ENCODE measurements at regions not wholly inside any gene's neighbourhood (a gene's known extent, or its start where the extent isn't known, plus 50 kb on each side); places are given as distances from the start of the nearest gene placed in this dataset.
"Not testable (repeated sequence)": the region's sequence is repeated elsewhere in the genome, so short reads cannot be mapped to it uniquely, and the experiment has no call there.

DNA sequence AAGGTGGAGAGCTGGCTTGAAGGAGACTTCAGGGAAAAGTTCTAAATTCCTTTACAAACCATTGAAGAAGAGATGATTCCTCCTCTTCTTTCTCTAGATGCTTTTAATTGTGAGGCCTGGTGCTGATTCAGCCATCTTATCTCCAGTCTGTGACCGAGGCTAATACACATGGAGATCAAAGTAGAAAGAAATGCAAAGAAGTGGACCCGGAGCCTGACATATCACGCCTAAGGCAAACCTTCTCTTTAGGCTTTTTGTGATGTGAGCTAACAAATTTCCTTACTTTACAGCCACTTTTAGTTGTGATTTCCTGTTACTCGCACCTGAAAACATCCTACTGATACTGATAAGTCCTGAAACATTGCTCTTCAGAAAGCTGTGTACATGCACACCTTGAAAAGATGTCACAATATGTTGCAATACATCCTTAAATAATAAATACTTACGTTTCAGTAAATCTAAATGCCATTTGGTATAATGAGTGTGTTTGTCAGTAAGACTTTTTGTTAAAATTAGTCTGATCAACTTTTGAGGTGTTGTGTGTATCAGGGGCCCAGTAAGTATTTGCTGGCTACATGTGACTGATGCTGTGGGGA lies 192.4 kb downstream of the BAMBI start:
- no peak for DNase-seq

DNA sequence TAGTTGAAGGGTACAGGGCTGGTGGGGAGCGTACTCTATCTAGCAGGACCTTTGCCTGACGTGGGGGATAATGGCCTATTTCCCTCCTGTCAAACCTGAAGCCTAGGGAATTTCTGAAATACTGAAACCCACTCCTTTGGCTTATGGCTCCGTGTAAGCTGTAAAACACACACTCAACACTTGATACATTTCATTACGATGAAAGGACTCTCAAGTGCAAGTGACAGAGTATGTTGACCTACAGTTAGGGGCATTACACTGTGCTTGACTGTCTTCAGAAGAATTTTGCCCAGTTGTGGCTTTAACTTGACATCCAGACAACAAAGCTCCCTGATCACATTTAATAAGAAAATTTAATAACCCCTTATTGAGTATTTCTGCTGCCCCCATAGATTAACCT lies 194.3 kb downstream of the BAMBI start:
- no peak for DNase-seq

DNA sequence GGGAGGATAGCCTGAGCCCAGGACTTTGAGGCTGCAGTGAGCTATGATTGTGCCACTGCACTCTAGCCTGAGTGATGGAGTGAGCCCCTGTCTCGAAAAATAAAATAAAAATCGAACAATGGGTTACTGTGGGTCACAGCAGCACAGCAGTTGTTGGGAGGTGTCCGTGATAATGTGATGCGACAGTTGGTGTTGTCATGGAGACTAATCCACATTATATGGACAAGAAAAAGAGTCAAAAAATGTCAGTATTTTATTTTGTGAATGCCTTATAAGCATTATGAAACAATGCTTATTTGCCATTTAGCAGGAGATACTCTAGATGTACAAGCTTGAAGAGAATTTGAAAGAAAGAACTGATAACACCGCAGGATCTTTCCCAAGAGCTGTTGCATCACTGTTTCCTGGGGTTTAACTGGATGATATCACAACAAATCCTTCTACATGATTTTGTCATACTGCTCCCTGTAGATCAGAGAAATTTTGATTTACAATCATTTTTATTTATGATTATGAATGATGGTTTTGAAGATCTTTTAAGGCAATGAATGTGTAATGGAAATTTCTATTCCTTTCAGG lies 195.4 kb downstream of the BAMBI start:
- DNase-seq, result no peak

DNA sequence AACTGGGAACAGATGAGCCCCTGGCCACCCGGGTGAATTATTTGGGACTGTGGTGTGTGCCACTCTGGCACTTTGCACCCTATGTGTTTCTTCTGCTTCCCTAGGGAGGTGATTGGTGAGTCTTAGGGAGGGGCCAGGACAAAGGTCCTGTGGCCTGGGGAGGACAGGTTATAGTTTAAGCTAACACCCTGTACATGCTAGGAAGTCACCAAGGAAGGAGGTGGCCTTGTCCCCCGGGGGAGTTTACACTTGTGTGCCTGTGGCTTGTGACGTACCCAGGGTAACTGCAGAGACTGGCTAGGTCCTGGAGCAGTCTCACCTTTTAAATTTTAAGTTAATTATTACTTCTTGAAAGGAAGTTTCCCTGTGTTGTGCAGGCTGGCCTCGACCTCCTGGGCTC lies 196.2 kb downstream of the BAMBI start:
- no peak for DNase-seq

DNA sequence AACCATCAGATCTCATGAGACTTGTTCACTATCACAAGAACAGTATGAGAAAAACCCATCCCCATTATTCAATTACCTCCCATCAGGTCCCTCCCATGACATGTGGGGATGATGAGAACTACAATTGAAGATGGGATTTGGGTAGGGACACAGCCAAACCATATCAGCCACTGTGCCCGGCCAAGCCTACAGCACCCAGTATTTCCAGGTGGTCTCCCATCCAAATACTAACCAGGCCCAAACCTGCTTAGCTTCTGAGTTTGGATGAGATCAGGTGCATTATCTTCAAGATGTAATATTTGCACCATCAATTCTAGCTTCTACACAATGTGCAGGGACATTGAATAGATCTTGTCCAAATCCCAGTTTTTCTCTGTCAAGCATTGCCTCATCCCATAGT lies 196.9 kb downstream of the BAMBI start:
- no peak for DNase-seq

DNA sequence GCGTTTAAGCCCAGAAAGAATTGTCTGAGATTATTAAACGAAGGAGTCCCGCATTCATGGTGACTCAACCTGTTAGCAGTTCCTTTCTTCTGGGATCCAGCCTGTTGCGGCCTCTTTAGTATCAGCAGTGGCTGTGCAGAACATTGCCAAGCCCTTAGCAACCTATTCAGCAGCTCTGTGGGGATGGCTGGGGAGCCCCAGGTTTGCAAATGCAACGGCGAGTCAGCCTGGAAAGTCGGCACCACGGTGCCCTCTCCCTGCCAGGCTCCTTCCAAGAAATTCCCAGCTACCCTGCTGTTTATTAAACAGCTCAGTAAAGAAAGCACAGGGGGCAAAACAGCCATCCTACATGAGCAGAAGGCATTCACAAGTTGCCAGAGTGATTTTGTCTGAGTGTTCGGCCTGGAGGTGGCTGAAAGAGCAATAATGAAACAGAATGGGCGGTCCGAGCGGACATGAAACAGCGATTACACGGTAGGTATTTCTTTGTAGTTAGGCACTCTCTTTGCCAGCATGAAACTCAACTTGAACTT lies 198.3 kb downstream of the BAMBI start:
- no peak for DNase-seq

DNA sequence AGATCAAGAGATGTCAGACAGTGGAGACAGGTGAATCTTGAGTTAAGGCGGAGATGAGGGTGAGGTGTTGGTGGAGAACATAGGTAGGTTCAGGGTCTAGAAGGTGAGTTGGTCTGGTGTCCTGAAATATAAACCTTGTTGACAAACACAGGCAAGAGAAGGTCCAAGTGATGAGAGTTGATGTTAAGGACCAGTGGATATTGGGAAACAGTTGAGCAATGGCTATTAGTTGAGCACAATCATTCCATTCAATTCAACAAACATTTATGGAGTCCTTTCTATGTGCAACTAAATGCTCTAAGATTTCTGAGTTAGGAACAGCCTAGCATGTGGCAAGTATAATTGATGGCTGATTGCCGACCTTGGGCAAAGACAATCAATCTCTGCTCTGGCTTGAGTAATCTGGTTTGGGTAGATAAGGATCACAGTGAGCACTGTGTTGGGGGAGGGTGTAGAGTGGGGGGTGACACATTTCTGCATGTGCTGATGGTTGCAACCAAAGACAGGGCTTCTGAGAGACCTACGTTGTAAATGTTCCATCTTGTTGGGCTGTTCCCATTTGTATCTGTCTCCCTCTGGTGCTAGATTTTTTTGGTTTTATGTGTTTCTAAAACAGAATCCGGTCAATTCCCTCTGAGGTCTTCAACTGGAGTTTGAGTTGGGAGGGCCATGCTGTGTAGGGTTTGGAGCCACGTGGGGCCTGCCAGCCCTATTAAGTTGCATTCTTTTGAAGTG lies 201.1 kb downstream of the BAMBI start:
- no peak for DNase-seq

DNA sequence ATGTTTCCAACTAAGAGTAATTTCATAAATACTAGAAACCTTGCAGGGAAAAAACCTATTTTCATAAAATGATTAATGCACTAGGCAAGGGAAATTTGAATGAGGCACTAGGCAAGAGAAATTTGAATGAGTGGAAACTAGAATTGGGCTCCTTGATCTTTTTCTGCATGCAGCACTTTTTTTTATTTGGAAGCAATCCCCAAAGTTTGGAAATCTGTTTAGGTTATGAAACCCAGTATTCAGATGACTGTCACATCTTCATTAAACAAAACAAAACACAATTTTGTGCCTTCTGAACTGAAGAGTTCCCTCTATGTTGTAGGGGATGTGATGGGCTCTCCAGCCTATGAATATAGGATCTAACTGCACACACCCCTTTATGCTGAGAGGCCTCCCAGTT lies 201.9 kb downstream of the BAMBI start:
- no peak for DNase-seq

DNA sequence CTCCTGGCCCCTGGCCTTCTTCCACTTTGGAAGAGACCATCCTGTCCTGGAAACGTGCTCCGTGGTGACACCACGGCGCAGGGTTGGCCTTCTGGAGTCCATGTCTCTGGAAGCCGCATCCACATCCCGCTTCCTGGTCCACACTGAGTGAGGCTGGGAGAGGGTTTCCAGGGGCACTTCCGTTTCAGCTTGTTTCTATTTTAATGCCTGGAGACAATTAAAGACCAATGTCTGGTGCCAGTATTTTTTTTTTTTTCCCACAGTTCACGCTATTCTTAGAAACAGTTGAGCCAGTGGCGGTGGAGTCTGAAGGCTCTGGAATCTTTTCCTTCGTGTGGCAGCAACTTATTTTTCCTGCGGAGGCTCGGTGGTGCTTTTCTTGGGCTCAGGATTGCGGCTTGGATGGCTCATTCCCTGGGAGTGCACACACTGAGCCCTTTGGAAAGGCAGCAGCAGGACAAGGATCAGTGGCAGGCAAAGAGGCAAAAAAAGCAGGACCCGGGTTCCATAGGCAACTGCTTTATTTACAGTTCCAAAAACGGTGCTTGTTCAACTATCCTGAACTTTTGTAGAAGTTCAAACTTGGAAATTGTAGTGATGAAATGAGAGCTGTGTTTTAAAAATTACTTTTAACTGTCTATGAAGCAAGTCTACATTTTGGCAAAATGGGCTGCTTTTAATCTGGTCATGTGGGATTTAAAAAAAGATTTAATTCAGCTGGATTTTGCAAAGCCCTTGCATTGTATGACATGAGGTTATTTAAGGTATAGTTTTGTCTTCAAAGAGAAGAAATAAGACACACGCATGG lies 202.8 kb downstream of the BAMBI start:
- no peak for DNase-seq

DNA sequence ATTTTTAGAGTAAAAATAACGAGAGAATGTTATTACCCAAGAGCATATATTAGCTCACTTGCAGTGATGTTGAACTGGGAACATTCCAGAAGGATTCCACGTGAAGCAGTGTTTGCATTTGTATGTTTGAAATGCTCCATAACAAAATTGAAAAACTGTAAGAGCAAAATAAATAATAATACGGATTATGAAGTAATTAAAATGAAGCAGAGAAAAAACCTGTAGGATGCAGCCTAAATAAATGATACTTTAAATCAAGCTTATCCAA lies 203.3 kb downstream of the BAMBI start:
- no peak for DNase-seq

DNA sequence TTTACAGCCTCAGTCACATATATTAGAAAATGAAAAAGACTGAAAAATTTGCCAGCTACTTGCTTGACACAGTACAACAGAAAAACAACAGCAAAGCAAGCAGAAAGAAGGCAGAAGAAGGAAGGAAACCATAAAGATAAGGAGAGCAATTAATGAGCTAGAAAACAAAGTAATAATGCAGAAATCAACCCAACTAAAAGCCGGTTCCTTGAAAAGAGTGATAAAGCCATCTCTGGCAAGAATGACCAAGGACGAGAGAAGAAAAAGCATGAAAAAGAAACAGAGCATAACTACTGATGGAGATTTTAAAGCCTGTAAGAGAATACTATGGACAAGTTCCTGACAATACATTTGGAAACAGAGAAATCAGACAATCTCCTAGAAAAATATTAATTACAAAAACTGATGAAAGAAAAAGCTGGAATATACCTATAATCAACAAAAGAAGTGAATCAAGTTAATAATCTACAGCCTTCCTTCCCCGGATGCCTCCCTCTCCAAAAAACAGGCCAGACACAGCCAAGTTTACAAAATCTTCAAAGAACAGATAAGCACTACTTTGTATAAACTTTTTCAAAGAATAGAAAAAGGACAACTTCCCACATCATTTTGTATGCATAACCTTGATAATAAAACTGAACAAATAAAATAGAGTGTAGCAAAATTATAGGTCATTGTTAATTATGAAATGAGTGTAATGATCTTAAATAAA lies 204.0 kb downstream of the BAMBI start:
- DNase-seq, result no peak

DNA sequence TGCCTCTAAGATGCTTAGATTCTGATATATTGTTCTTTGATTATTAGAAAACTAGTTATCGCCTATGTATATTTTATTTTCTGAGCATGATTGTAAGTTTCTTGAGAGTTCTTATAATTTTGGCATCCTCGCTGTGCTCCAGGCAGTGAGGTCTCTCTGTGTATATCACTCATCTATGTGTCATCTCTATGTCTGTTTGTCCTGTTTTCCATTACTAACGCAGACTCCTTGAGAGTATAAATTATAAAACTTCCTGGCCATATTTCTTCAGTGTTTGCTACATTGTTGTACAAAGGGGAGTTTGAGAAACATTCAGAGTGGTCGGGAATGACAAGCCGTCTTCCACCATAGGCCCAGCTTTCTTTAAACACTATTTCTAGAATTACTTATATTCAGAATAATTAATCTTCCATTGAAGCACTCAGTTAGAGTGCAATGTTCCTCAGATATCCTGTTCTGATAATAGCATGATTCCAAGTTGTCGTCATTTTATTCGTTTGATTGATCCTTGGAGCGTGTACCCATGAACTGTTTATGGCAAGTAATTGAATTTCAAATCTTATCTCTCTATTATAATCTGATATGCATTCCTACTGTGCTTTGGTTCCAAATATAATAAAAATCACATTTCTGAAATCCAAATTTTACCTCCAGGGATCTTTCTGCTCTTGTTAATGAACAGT lies 206.6 kb downstream of the BAMBI start:
- DNase-seq, result no peak

DNA sequence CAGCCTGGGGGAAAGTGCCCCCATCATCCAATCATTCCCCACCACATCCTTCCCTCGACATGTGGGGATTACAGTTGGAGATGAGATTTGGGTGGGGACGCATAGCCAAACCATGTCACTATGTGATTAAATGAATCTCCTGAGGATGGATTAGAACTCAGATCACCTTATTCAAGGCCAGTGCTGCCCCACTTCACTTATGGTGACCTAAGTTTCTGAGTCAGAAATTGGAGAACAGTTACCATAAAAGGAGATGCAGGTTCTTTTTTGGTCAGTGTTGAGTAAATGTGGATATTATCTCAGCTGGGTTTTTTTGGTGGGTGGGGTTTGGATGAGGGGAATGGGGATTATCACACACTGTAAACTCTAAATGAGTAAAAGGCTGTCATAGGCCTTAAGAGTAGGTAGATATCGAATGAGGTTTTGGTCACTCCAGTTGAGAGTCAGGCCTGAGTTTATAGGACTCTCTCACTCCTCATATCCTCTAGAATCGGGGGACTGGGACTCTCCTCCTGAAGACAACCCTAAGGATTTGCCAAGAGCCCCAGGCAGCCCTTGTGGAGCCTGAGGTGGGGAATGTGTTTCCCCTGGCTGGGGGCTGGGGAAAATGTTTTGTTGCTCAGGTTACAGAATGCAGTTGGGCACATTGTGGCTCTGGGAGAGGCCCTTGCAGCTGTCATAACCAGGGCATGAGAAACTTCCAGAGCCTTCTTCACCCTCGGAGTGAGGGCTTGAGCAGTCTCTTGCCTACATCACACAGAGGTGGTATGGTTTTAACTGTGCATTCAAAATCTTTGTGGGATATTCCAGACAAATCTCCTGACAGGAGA lies 213.0 kb downstream of the BAMBI start:
- DNase-seq, result no peak

DNA sequence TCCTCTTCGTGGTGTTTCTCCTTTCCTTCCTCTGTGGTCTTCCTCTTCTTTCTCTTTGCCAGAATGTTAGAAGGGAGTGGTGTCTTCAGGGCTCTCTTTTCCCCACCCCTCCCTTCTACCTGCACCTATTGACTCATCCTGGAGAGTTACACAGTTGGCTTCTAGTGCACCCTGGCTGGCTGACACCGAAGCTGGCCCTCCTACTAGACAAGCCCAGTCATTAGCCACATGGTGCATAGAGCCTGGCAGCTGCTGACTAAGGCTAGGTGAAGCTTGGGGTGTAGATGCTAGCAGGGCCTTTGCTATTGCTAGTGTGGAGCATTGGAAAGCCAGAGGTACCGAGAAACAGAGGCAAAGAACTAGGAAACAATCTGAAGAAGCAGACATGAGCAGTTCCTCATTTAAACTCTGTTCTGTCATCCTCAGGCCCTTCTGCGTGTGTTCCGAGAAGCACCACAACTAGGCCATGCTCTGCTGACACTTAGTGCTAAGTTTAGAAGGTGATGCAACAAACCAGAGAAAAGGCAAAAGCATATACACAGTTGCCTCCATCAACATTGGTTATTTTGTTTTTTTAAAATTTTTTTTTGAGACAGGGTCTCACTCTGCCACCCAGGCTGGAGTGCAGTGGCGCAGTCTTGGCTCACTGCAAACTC lies 213.9 kb downstream of the BAMBI start:
- no peak for DNase-seq

DNA sequence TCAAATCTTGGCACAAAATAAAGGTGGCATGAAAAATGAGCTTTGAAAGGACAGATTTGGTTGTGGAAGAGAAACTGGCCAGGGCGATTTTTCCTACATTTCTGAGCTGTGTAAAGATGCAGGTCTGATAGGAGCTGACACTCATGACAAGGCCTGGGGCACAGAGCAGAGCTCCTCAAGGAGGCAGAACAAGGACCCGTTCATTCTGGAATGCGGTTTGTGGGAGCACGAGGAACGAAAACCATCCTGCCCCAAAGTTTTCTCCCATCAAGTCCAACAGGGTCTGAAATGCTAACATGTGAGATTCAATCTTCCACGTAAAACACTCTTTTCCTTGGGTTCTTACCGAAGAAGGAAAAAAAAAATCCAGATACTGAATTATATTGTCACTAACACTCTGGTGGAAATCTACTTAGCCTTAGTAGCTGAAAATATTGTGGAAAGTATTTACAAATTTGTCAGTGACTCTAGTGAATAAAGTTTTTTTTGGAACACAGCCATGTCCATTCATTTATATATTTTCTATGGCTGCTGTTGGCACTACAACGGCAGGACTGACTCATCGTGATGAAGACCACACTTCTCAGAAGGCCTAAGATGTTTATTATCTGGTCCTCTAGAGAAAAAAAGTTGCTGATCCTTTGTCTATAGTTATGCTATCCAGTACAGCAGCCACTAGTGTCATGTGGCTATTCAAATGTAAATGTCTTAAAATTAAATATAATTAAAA lies 215.7 kb downstream of the BAMBI start:
- DNase-seq, result no peak

DNA sequence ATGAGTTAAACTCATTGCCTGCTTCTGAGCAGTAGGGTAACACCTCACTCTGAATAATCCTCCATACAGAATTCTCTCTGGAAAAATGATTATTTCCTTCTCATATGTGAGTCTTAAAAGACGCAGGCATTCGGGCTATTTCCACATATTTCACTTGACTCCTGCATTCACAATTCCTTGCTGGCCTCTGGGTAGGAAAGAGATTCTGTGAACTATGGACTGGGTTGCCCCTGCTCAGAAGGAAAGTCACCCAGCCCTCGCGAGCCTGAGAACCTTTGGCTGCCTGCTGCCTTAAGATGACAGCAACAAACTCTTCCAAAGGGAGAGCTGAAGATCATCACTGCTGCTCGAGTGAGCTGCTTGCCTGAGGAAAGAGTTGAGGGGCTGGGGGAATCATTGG lies 216.8 kb downstream of the BAMBI start:
- no peak for DNase-seq

DNA sequence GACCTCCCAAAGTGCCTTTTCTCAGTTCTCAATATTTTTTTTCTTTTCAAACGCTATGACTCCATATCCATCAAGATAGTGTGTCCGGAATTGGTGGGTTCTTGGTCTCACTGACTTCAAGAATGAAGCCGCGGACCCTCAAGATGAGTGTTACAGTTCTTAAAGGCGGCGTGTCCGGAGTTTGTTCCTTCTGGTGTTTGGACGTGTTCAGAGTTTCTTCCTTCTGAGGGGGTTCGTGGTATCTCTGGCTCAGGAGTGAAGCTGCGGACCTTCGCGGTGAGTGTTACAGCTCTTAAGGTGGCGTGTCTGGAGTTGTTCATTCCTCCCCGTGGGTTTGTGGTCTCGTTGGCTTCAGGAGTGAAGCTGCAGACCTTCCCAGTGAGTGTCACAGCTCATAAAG lies 218.3 kb downstream of the BAMBI start:
- DNase-seq, result not testable (repeated sequence)

DNA sequence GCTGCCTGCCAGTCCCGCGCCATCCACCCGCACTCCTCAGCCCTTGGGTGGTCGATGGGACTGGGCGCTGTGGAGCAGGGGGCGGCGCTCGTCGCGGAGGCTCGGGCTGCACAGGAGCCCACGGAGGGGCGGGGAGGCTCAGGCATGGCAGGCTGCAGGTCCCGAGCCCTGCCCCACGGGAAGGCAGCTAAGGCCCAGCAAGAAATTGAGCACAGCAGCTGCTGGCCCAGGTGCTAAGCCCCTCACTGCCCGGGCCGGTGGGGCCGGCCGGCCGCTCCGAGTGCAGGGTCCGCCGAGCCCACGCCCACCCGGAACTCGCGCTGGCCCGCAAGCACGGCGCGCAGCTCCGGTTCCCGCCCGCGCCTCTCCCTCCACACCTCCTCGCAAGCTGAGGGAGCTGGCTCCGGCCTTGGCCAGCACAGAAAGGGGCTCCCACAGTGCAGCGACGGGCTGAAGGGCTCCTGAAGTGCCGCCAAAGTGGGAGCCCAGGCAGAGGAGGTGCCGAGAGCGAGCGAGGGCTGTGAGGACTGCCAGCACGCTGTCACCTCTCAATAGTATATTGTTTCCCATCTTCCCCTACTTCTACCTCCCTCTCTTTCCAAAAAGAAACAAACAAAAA lies 219.6 kb downstream of the BAMBI start:
- not testable (repeated sequence) for DNase-seq

DNA sequence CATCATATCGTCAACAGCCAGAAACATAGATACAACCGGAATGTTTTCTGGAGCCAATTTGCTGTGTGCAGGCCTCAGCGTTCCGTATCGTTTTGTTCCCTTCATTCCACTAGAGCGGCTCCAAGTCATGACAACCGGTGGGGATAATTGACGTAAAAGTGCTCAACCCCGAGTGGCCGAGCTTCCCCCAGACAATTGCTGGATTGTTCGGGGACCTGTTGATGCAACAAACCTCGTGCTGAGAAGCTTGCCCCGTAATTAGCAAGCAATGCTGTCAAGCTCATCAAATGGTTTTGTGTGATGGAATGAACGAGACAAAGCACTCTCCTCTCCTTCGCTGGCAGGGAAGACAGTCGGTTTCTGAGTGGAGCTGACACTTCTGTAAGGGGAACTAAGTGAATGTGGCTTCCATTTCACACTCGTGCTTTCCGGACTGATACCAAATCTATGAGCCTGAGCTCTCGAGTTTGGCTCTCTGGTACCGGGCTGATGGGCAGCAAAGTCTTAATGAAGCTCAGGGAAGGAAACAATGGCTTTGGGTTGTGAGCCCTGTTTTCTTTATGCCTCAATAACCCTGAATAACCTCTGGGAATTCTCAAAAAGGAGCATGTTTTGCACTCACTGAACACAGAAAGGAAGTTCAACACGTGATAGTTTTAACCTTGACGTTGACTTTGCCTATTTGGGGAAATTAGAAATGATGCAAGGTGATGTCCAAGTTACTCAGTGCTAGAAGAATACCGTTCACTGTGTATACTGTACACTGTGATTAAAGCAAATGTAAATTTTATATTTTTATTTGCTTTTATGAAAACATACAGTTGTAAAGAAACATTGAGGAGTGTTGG lies 220.5 kb downstream of the BAMBI start:
- DNase-seq, result no peak

All from activated CD8-positive, alpha-beta memory T cell treated with anti-CD3 and anti-CD28 coated beads, Interleukin-2, amount 50 U/mL, for 4 hours (primary cell).